Heart left ventricle (tissue), 13 donors: ENCODE measurements at regions not wholly inside any gene's neighbourhood (a gene's known extent, or its start where the extent isn't known, plus 50 kb on each side); places are given as distances from the start of the nearest gene placed in this dataset.

Source experiments
- CTCF ChIP-seq, 12 donors: fragments of 200-600 bp; sonication (generic) in 4 of 12; IDR thresholded peaks; one replicate each; pipeline versions ENCODE4 v1.5.0 to v1.8.0; 2018 to 2022; ENCODE audit warnings: antibody characterized with exemption in 12 of 12, mild to moderate bottlenecking in 5 of 12
- POLR2A ChIP-seq, 2 donors: fragments of 450-650 bp; IDR thresholded peaks; one replicate each; pipeline ENCODE4 v1.6.1; 2017; ENCODE audit warnings: antibody characterized with exemption in 2 of 2, mild to moderate bottlenecking in 2 of 2, moderate library complexity in 2 of 2
- donor health status: ischemic (EF 13 %, LVEDD 7.1; RV severe dilation, severe dysfunction).
- donor health status: DM: no; HTN: yes; CAD: no.
- donor health status: DM: no; HTN: no; CAD: no.
- donor health status: ischemic (EF 25% LVEDD 6.9; RV normal size, moderate dysfunction).
- donor health status: ischemic (EF 25% LVEDD 5.7; RV mildly dilated, moderate dysfunction).
- donor health status: ischemic (EF 35%, LVEDD 5.7; RV mildly dilated, moderate dysfunction).
- donor health status: nonischemic (EF 11% LVEDD 7.7; RV severe dilation, severe dysfunction).
- donor health status: DM: yes; HTN: yes; CAD: no.
- donor health status: PGD.
- donor health status: ischemic (EF 29% LVEDD 5.4; RV normal size, mild dysfunction).
- donor health status: nonischemic (EF 23%, LVEDD 6.1; RV moderate dilation, normal function).

GRCh38 chr14:35222872-35223466 lies 69.2 kb upstream of the PSMA6 start:
- TF ChIP-seq CTCF (IDR thresholded peaks at IDR 0.05) (no peak), POLR2A (IDR thresholded peaks at IDR 0.05) (no peak)
